SK-N-SH treated with all-trans-retinoic acid at 6 μM for 48 hours (cell line): ENCODE measurements at regions not wholly inside any gene's neighbourhood (a gene's known extent, or its start where the extent isn't known, plus 50 kb on each side); places are given as distances from the start of the nearest gene placed in this dataset.

Experiments
- BACH2 ChIP-seq: fragments of 250-450 bp; sonication (Bioruptor Pico); IDR thresholded peaks from 2 replicates; pipeline ENCODE4 v1.9.0; 2021; ENCODE audit warnings: mild to moderate bottlenecking, borderline replicate concordance
- OSR1 ChIP-seq: fragments of 250-450 bp; sonication (Bioruptor Pico); IDR thresholded peaks from 2 replicates; pipeline ENCODE4 v1.8.0; 2022; ENCODE audit warnings: moderate library complexity, mild to moderate bottlenecking, inconsistent platforms
- ZFP30 ChIP-seq: fragments of 450-650 bp; formaldehyde crosslinking; IDR thresholded peaks from 2 replicates; pipeline ENCODE4 v1.5.0; 2022; ENCODE audit warnings: mild to moderate bottlenecking, moderate library complexity
- ZNF70 ChIP-seq: fragments of 450-650 bp; formaldehyde crosslinking; IDR thresholded peaks from 2 replicates; pipeline ENCODE4 v1.5.0; 2020; ENCODE audit warnings: mild to moderate bottlenecking, moderate library complexity
- TF ChIP-seq, protein P1 (sequence below): fragments of 250-450 bp; sonication (Bioruptor Pico); IDR thresholded peaks from 2 replicates; pipeline ENCODE4 v1.8.0; 2020; ENCODE audit warnings: mild to moderate bottlenecking, moderate library complexity, borderline replicate concordance
- TF ChIP-seq, protein P2 (sequence below): fragments of 250-450 bp; sonication (Bioruptor Pico); IDR thresholded peaks from 2 replicates; pipeline ENCODE4 v1.5.1; 2021; ENCODE audit warnings: mild to moderate bottlenecking, moderate library complexity
- TF ChIP-seq, protein P3 (sequence below): fragments of 250-450 bp; sonication (Bioruptor Pico); IDR thresholded peaks from 2 replicates; pipeline ENCODE4 v1.5.1; 2020; ENCODE audit warnings: low read depth, mild to moderate bottlenecking, moderate library complexity
- TF ChIP-seq, protein P4 (sequence below): fragments of 250-450 bp; sonication (Bioruptor Pico); IDR thresholded peaks from 2 replicates; pipeline ENCODE4 v1.8.0; 2021; ENCODE audit warnings: low read depth, mild to moderate bottlenecking, moderate library complexity, borderline replicate concordance

DNA sequence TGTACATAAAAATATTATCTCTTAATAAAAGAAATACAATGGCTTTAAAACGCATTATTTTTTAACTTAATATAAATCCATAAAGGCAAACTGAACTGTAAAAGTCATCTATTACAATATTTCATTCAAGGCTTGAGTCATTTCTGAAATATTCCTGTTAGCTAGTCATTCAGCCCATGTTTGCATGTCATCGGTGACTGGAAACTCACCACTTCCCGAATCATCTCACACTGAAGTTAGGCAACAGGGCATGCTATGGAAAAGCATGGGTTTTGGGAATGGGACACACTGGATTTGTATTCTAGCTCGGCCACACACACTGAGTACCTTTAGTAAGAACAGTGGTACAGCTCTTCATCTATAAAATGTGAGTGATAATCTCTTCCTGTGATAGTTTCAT, 691.1 kb upstream of the C9orf72 start:
- TF ChIP-seq, protein P1, sequence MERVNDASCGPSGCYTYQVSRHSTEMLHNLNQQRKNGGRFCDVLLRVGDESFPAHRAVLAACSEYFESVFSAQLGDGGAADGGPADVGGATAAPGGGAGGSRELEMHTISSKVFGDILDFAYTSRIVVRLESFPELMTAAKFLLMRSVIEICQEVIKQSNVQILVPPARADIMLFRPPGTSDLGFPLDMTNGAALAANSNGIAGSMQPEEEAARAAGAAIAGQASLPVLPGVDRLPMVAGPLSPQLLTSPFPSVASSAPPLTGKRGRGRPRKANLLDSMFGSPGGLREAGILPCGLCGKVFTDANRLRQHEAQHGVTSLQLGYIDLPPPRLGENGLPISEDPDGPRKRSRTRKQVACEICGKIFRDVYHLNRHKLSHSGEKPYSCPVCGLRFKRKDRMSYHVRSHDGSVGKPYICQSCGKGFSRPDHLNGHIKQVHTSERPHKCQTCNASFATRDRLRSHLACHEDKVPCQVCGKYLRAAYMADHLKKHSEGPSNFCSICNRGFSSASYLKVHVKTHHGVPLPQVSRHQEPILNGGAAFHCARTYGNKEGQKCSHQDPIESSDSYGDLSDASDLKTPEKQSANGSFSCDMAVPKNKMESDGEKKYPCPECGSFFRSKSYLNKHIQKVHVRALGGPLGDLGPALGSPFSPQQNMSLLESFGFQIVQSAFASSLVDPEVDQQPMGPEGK (CRISPR knock-in tag) = no peak
- TF ChIP-seq OSR1 (no peak), BACH2 (CRISPR knock-in tag) (no peak), ZFP30 (CRISPR knock-in tag) (no peak), ZNF70 (CRISPR knock-in tag) (no peak)
- TF ChIP-seq, protein P2, sequence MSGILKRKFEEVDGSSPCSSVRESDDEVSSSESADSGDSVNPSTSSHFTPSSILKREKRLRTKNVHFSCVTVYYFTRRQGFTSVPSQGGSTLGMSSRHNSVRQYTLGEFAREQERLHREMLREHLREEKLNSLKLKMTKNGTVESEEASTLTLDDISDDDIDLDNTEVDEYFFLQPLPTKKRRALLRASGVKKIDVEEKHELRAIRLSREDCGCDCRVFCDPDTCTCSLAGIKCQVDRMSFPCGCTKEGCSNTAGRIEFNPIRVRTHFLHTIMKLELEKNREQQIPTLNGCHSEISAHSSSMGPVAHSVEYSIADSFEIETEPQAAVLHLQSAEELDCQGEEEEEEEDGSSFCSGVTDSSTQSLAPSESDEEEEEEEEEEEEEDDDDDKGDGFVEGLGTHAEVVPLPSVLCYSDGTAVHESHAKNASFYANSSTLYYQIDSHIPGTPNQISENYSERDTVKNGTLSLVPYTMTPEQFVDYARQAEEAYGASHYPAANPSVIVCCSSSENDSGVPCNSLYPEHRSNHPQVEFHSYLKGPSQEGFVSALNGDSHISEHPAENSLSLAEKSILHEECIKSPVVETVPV (CRISPR knock-in tag) = no peak
- TF ChIP-seq, protein P3, sequence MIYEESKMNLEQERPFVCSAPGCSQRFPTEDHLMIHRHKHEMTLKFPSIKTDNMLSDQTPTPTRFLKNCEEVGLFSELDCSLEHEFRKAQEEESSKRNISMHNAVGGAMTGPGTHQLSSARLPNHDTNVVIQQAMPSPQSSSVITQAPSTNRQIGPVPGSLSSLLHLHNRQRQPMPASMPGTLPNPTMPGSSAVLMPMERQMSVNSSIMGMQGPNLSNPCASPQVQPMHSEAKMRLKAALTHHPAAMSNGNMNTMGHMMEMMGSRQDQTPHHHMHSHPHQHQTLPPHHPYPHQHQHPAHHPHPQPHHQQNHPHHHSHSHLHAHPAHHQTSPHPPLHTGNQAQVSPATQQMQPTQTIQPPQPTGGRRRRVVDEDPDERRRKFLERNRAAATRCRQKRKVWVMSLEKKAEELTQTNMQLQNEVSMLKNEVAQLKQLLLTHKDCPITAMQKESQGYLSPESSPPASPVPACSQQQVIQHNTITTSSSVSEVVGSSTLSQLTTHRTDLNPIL (CRISPR knock-in tag) = no peak
- TF ChIP-seq, protein P4, sequence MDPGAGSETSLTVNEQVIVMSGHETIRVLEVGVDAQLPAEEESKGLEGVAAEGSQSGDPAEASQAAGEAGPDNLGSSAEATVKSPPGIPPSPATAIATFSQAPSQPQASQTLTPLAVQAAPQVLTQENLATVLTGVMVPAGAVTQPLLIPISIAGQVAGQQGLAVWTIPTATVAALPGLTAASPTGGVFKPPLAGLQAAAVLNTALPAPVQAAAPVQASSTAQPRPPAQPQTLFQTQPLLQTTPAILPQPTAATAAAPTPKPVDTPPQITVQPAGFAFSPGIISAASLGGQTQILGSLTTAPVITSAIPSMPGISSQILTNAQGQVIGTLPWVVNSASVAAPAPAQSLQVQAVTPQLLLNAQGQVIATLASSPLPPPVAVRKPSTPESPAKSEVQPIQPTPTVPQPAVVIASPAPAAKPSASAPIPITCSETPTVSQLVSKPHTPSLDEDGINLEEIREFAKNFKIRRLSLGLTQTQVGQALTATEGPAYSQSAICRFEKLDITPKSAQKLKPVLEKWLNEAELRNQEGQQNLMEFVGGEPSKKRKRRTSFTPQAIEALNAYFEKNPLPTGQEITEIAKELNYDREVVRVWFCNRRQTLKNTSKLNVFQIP (CRISPR knock-in tag) = no peak
